Fibroblast of pulmonary artery (primary cell): ENCODE measurements at regions not wholly inside any gene's neighbourhood (a gene's known extent, or its start where the extent isn't known, plus 50 kb on each side); places are given as distances from the start of the nearest gene placed in this dataset.

Experiments used
- DNase-seq: peaks from one replicate; pipeline ENCODE4 v3.0.0-alpha.2; 2010; ENCODE audit warnings: low read depth
- H3K4me3 ChIP-seq: replicated peaks from 2 replicates; pipeline ENCODE4 v1.5.1; 2011; ENCODE audit warnings: low read depth, mild to moderate bottlenecking, control low read depth, low read length, moderate library complexity
- TF ChIP-seq, protein P1 (sequence below): IDR thresholded peaks from 2 replicates; pipeline ENCODE4 v1.5.1; 2011; ENCODE audit warnings: mild to moderate bottlenecking, control low read depth, low read length, inconsistent platforms; ENCODE audit errors: missing control alignments

DNA sequence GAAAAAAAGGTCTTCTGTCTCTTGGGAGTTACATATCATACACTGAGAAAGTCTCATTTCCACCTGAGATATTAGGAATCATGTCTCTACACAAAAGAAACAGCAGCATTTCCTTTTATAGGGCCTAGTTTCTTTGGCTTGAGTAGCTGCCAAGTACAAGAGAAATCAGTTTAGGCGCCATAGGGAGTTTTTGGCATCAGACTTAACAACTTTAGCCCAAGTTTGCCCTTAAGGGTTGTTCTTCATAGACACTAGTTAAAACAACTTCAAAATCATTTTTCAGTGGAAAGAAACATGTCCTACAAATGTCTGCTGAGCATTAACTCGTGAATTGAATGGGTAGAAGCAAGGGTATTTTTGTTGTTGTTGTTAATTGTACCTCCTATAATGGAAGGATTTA, 587.0 kb upstream of the DSEL start:
- H3K4me3 ChIP-seq: no peak overlapping the region
- TF ChIP-seq, protein P1, sequence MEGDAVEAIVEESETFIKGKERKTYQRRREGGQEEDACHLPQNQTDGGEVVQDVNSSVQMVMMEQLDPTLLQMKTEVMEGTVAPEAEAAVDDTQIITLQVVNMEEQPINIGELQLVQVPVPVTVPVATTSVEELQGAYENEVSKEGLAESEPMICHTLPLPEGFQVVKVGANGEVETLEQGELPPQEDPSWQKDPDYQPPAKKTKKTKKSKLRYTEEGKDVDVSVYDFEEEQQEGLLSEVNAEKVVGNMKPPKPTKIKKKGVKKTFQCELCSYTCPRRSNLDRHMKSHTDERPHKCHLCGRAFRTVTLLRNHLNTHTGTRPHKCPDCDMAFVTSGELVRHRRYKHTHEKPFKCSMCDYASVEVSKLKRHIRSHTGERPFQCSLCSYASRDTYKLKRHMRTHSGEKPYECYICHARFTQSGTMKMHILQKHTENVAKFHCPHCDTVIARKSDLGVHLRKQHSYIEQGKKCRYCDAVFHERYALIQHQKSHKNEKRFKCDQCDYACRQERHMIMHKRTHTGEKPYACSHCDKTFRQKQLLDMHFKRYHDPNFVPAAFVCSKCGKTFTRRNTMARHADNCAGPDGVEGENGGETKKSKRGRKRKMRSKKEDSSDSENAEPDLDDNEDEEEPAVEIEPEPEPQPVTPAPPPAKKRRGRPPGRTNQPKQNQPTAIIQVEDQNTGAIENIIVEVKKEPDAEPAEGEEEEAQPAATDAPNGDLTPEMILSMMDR: no peak
- no peak for DNase-seq

DNA sequence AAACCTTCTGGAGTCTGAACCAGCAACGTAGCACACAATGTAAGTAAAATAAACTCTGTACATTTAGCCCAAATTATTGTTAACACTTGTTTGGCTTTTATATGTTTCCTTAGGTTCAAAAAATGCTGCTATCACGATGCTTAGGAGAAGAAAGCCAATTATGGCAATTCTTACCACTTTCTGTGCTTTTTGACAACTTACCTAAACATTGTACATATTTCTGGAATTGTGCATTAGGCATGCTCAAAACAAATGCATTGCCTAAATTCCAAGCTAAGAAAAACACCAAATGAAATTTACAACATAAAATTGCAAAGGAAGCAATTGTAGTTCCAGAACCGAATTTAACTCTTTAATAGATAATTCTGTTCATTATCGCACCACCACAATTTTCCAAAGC, 585.6 kb upstream of the DSEL start:
- TF ChIP-seq, protein P1: no peak
- DNase-seq: no peak
- no peak overlapping the region for H3K4me3 ChIP-seq

DNA sequence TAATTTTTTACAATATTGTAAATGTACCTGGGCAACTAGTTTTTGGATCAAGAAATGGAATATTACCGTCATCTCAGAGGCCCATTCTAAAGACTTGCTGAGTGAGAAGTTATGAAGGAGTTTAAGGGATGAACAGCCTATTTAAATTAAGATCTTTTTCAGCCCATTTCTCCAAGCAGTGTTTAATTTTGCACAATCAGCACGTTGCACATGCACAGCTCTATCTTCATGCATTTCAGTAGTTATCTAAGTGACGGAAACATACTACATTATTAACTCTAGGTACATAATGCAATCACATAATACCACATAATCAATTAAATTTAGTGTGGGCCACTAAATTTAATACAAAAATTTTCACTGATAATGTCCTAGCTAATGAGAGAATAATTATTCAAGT, 582.1 kb upstream of the DSEL start:
- H3K4me3 ChIP-seq: no peak overlapping the region
- TF ChIP-seq, protein P1: no peak
- no peak for DNase-seq

DNA sequence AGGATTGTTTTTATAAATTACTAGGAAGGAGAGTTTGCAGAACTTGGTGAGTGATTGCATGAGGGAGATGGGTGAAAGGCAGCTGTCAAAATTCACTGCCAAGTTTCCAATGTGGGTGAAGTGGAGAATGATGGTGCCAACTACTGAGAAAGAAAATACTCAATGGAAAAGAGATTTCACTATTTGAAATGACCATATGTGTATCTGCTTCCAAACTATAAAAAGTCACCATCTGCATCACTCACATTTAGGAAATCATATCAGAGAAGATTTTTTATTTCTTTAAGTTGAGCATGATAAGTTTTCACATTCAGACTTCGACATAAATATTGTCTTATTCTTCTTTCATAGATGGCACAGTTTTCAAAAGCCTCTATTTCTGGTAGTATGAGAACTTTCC, 570.0 kb upstream of the DSEL start:
- no peak for DNase-seq
- TF ChIP-seq, protein P1: no peak
- no peak overlapping the region for H3K4me3 ChIP-seq

DNA sequence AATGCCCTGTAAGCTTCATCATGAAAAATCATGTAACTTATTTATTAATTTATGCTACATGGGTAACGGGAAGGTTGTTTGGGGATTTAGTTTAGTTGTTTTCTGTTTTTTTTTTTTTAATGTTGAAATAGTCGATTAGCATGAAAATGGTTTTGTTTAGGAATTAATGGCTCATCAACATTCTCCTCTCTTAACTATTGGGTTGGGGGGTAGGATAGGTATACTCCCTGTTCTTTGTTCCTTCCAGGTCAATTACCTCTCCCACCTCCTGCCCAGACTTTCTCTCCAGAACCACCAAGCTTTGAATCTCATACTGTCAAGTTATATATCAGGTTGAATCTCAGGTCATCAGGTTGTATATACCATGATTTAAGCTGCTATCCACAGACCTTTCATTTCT, 568.7 kb upstream of the DSEL start:
- DNase-seq: no peak
- H3K4me3 ChIP-seq: no peak overlapping the region
- TF ChIP-seq, protein P1: no peak

DNA sequence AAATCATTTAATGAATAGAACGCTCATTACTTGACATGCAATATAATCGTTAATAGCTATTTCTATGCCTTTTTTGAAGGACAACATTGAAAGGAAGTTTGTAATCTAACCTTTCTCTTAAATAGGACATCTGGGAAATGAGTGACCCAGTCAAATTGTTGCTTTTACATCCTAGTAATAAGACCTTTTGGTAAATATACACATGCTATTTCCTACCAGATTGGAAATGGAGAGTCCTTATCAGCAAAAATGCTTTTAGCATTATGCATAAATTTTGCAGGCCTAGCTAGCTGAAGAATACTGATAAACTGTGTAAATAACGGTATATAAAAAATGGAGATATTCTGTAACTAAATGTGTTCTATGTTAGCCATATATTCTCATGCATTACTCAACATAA, 567.3 kb upstream of the DSEL start:
- peak; percentile 29 for DNase-seq
- no peak overlapping the region for H3K4me3 ChIP-seq
- TF ChIP-seq, protein P1: no peak

DNA sequence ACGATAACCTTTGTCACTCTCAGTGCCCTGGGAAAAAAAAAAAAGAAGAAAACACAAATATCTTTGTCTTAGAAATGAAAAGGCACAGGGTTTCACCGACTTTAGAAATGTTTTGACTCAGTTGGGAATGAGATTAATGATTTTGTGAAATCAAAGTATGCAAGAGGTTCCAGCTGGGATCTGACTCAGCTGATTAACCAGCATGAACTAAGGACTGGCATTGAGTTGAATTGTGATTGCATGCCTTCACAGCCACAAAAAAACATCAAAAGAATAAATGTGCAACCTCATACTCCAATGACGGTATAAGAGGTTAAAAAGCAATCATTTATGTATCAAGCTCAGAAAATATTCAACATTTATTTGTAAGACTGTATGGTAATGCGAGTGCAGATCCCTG, 566.6 kb upstream of the DSEL start:
- TF ChIP-seq, protein P1: no peak
- peak; percentile 75 for DNase-seq
- H3K4me3 ChIP-seq: no peak overlapping the region
